ENCODE measurements at regions not wholly inside any gene's neighbourhood (a gene's known extent, or its start where the extent isn't known, plus 50 kb on each side); places are given as distances from the start of the nearest gene placed in this dataset.

- no peaks in the 10 kb centered on the region for H4K20me1 ChIP-seq (replicated peaks in 1 of 2; ENCODE audit: control insufficient read depth in 1 of 2, insufficient read depth in 2 of 2, low read length in 2 of 2)
- no peak overlapping the region for H3K56ac ChIP-seq (replicated peaks; ENCODE audit: insufficient read length, low read depth, low read length)
- no peak overlapping the region for H3K4me2 ChIP-seq (ENCODE audit: insufficient read depth in 1 of 2, low read depth in 2 of 2, low read length in 2 of 2)
- no peak overlapping the region for H4K91ac ChIP-seq (replicated peaks; ENCODE audit: insufficient read length, low read length)
- H2BK15ac ChIP-seq (ENCODE audit: low read length), result no peak overlapping the region
- H3K4ac ChIP-seq (replicated peaks; ENCODE audit: insufficient read length, low read depth, low read length), result no peak overlapping the region
- FAIRE-seq (no peak), DNase-seq (ENCODE audit: low read depth in 1 of 2, low spot score in 2 of 2) (no peak)
- no peak overlapping the region for H3K9ac ChIP-seq (replicated peaks in 1 of 4; ENCODE audit: extremely low read depth in 1 of 4, low read depth in 3 of 4, low read length in 3 of 4)
- POLR2A ChIA-PET (ENCODE audit: partially characterized antibody), result no interaction called here
- CTCF ChIA-PET (ENCODE audit: partially characterized antibody), result interaction anchor here (0.6 to 1.0 kb wide), 3 partner anchors 69 to 171 kb away, joined by 3 to 4 read pairs (median 3); no protein-coding TSS in a partner anchor
- no peak overlapping the region for H2BK20ac ChIP-seq (ENCODE audit: low read length)
- no peak overlapping the region for H2AFZ ChIP-seq (ENCODE audit: low read length)
- 86% methylated on average over 2 of the region's 2 CpGs; no CpG with 5 or more reads in 1 of the 2 experiments for WGBS, 2 experiments (ENCODE audit: extremely low coverage in 1 of 2, insufficient coverage in 1 of 2, insufficient read length in 1 of 2, insufficient replicate concordance in 2 of 2, low coverage in 1 of 2, low lambda C conversion rate in 2 of 2, missing lambda C conversion rate in 1 of 2)
- no peaks in the 10 kb centered on the region for H3K79me1 ChIP-seq (ENCODE audit: low read depth, low read length)
- no peak overlapping the region for H2BK5ac ChIP-seq (ENCODE audit: low read depth, low read length)
- no peak overlapping the region for H3K23ac ChIP-seq (ENCODE audit: insufficient read length)
- no peak overlapping the region for H3K4me3 ChIP-seq (ENCODE audit: extremely low read depth in 1 of 4, insufficient read depth in 2 of 4, low read depth in 3 of 4, low read length in 4 of 4)
- no peaks in the 10 kb centered on the region for H3K27me3 ChIP-seq (replicated peaks in 1 of 4; ENCODE audit: control insufficient read depth in 3 of 4, extremely low read depth in 1 of 4, insufficient read depth in 3 of 4, low read length in 3 of 4)
- H4K8ac ChIP-seq (ENCODE audit: extremely low read depth, insufficient read depth, low read length), result no peak overlapping the region
- H3K4me1 ChIP-seq (replicated peaks in 1 of 4; ENCODE audit: control insufficient read depth in 3 of 4, insufficient read depth in 4 of 4, low read length in 3 of 4), result no peaks in the 10 kb centered on the region
- H3K18ac ChIP-seq (ENCODE audit: extremely low read depth, low read length), result no peak overlapping the region
- no peak overlapping the region for H2AK5ac ChIP-seq (ENCODE audit: low read depth, low read length)
- H3K14ac ChIP-seq (ENCODE audit: insufficient read length), result no peak overlapping the region
- no peak for TF ChIP-seq JUND (IDR thresholded peaks at IDR 0.05; ENCODE audit: low read length)
- TF ChIP-seq BACH1 (IDR thresholded peaks at IDR 0.05; ENCODE audit: low read length), result no peak
- TF ChIP-seq EGR1 (IDR thresholded peaks at IDR 0.05; ENCODE audit: borderline replicate concordance, low read depth, low read length), result no peak
- no peak for TF ChIP-seq CHD1 (IDR thresholded peaks at IDR 0.05; ENCODE audit: low read depth, low read length)
- TF ChIP-seq NRF1 (IDR thresholded peaks at IDR 0.05; ENCODE audit: low read depth, low read length), result no peak
- no peak for TF ChIP-seq MAFK (IDR thresholded peaks at IDR 0.05; ENCODE audit: low read depth, low read length)
- H2BK120ac ChIP-seq (replicated peaks; ENCODE audit: low read depth, low read length), result no peak overlapping the region
- H3K23me2 ChIP-seq (ENCODE audit: low read depth, low read length), result no peaks in the 10 kb centered on the region
- H2BK12ac ChIP-seq (ENCODE audit: low read depth, low read length), result no peak overlapping the region
- H3K36me3 ChIP-seq (ENCODE audit: control insufficient read depth in 2 of 4, insufficient read depth in 4 of 4, low read length in 3 of 4), result no peaks in the 10 kb centered on the region
- H3K79me2 ChIP-seq (ENCODE audit: control insufficient read depth in 1 of 2, insufficient read depth in 2 of 2, low read length in 2 of 2), result no peaks in the 10 kb centered on the region
- no peak overlapping the region for H4K5ac ChIP-seq (ENCODE audit: insufficient read length, low read depth, low read length)
- H3K9me3 ChIP-seq (ENCODE audit: insufficient read depth in 2 of 2, low read depth in 1 of 2, low read length in 1 of 2), result no peaks in the 10 kb centered on the region
- H3K27ac ChIP-seq (ENCODE audit: low read depth, low read length), result no peak overlapping the region
Measured at GRCh38 chr15:66993090-66993489, 72.3 kb upstream of the SMAD3 start.
